Stimulated activated CD4-positive, alpha-beta T cell treated with anti-CD3 and anti-CD28 coated beads, Interleukin-15, amount 100 ng/mL, for 1 hour (primary cell): ENCODE measurements at regions not wholly inside any gene's neighbourhood (a gene's known extent, or its start where the extent isn't known, plus 50 kb on each side); places are given as distances from the start of the nearest gene placed in this dataset.

Experiments
- DNase-seq, 2 donors: peaks; one replicate each; pipeline ENCODE4 v3.0.0-alpha.2; 2020; ENCODE audit warnings: low read depth in 1 of 2, low spot score in 1 of 2

GRCh38 chr5:96043446-96043845 lies 81.8 kb upstream of the ELL2 start:
- no peak for DNase-seq

GRCh38 chr5:96037128-96037527 lies 75.5 kb upstream of the ELL2 start:
- DNase-seq, result no peak

GRCh38 chr5:96036301-96036700 lies 74.7 kb upstream of the ELL2 start:
- no peak for DNase-seq

- no peak for DNase-seq
Measured at GRCh38 chr5:96035796-96036195, 74.1 kb upstream of the ELL2 start.

- no peak for DNase-seq
Measured at GRCh38 chr5:96033116-96033515, 71.5 kb upstream of the ELL2 start.

- DNase-seq, result no peak
Measured at GRCh38 chr5:96031811-96032261, 70.2 kb upstream of the ELL2 start.

- no peak for DNase-seq
Measured at GRCh38 chr5:96031180-96031579, 69.5 kb upstream of the ELL2 start.

GRCh38 chr5:96026406-96027041 lies 64.9 kb upstream of the ELL2 start:
- no peak for DNase-seq

GRCh38 chr5:96024683-96025475 lies 63.2 kb upstream of the ELL2 start:
- no peak for DNase-seq

- DNase-seq, result no peak
Measured at GRCh38 chr5:96023518-96023917, 61.9 kb upstream of the ELL2 start.

GRCh38 chr5:96022971-96023370 lies 61.3 kb upstream of the ELL2 start:
- no peak for DNase-seq

GRCh38 chr5:96017951-96018350 lies 56.3 kb upstream of the ELL2 start:
- DNase-seq, result no peak

- no peak for DNase-seq
Measured at GRCh38 chr5:96016216-96016615, 54.6 kb upstream of the ELL2 start.

- DNase-seq, result no peak
Measured at GRCh38 chr5:96015709-96016108, 54.1 kb upstream of the ELL2 start.

GRCh38 chr5:96014395-96014794 lies 52.7 kb upstream of the ELL2 start:
- no peak for DNase-seq

- DNase-seq, result no peak
Measured at GRCh38 chr5:96013254-96013653, 51.6 kb upstream of the ELL2 start.

- no peak for DNase-seq
Measured at GRCh38 chr5:96012399-96012798, 50.7 kb upstream of the ELL2 start.
